DMS79 (cell line): ENCODE measurements at regions not wholly inside any gene's neighbourhood (a gene's known extent, or its start where the extent isn't known, plus 50 kb on each side); places are given as distances from the start of the nearest gene placed in this dataset.
A peak's percentile ranks its signal among the peaks of the same experiment; 100 is the strongest.
"Not testable (repeated sequence)": the region's sequence is repeated elsewhere in the genome, so short reads cannot be mapped to it uniquely, and the experiment has no call there.

ENCODE experiments used
- DNase-seq: peaks from one replicate; lab custom pipeline; 2025; lab: John Stamatoyannopoulos, UW

DNA sequence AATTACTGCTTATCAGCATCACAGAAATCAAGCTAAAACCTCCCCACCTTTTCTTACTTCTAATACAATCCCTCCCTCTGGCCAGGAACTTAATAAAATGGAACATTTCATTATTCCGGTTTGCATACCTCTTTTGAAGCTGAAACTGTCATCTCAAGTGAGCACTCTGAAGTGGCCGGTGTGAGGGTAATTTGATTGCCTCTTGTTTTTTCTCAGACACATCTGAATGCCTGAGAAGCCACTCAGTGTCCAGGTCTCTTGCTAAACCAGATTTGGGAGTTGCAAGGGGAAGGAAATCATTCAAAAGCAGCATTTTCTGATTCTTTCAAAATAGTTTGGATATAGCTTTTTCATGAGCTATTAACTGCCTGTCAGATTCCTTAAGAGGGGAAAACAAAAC is 190.3 kb downstream of the C1D start:
- peak; percentile 68 for DNase-seq

- DNase-seq, result no peak
Observed at GRCh38 chr2:67873916-67874315, 188.9 kb downstream of the C1D start.

- DNase-seq, result no peak
Observed at GRCh38 chr2:67876176-67876575, 186.6 kb downstream of the C1D start.

GRCh38 chr2:67877301-67877700 is 185.5 kb downstream of the C1D start:
- no peak for DNase-seq

DNA sequence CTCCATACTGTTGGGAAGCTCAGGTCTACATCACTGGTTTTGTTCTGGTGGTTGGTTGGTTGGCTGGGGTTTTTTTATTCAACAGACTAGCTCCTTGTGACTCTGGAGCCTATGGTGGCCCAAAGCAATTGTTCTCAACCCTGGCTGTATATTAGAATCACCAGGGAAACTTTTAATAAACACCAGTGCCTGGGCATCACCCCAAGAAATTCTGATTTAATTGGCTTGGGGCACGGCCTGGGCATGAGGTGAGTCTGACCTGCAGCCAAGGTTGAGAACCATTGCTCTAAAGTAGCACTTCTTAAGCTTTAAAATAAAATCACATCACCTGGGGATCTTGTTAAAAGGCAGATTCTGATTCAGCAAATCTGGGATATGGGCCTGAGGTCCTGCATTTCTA is 184.1 kb downstream of the C1D start:
- DNase-seq, result no peak

GRCh38 chr2:67879586-67880290 is 183.1 kb downstream of the C1D start:
- DNase-seq, result no peak

GRCh38 chr2:67880291-67880761 is 182.5 kb downstream of the C1D start:
- no peak for DNase-seq

DNA sequence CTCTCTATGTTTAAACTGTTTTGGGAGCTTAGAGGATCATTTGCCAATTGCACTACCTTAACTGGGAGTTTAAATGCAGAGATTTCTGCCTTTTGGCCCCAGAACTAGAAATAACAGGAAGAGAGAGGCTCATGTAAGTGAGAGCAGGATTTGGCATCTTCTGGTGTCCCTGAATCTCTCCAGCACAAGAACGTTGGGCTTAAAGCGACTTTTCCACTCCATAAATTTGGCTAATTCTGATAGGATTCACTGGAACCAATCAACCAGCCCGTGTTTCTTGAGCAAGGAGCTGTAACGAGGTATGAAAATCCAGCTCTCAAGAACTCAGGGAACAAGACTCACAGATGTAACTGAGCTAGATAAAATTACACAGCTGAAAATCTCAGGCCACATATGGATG is 181.0 kb downstream of the C1D start:
- DNase-seq, result no peak

DNA sequence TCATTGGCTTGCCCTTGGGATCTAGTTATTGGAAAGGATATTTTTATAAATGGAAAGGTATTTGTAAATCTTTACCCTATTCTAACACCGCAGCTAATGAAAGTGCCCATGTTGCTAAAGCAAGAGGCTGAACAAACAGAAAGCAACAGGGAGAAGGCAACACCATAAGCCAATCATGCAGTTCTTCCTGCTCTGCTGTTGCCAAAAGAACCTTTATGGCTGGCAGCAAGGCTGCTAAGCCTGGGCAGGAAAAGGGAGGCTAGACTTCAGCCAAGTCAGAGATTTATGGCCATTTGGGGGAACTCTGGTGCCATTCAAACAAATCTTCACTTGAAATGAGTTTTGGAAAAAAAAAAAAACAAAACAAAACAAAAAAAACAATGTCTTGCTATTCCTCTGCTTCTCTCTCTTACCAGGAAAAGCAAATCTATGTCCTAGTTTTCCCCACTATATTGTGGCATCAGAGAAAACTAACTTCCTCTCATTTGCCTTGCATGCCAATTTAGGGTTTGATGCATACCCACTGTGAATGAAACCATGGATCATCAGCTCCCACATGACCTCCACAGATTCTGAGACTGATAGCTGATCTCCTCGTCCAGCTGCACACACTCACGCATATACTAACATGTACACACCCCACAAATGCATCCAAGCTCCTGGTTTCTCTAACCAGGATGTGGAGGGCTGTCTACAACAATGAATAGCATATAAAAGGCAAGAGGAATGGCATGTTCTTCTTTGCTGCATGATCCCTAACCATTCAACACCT is 179.3 kb downstream of the C1D start:
- DNase-seq, result no peak

- no peak for DNase-seq
Observed at GRCh38 chr2:67888351-67889005, 174.3 kb downstream of the C1D start.

GRCh38 chr2:67889056-67889455 is 173.7 kb downstream of the C1D start:
- no peak for DNase-seq

GRCh38 chr2:67891642-67892041 is 171.2 kb downstream of the C1D start:
- no peak for DNase-seq

DNA sequence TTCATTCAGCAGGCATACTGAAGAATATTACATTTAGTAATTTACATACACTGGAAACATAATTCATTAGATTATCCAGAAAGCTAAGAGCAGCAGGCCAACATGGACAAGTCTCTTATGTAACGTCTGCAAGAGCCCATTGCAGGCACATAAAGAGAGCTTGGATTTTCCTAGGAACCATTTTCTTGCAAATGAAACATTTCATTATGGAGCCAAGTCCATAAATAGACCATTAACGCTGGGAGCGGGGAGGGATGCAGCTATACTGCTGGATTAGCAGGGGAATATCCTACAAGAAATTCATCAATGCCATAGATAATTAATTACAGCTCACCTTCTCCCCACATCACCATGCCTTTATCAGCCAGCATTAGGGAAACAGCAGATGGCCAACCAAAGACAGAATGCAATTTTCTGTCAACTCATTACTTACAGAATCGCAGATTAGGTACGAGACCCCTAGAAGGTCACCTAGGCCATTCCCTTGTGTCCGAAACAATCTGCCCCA is 170.4 kb downstream of the C1D start:
- DNase-seq, result no peak

DNA sequence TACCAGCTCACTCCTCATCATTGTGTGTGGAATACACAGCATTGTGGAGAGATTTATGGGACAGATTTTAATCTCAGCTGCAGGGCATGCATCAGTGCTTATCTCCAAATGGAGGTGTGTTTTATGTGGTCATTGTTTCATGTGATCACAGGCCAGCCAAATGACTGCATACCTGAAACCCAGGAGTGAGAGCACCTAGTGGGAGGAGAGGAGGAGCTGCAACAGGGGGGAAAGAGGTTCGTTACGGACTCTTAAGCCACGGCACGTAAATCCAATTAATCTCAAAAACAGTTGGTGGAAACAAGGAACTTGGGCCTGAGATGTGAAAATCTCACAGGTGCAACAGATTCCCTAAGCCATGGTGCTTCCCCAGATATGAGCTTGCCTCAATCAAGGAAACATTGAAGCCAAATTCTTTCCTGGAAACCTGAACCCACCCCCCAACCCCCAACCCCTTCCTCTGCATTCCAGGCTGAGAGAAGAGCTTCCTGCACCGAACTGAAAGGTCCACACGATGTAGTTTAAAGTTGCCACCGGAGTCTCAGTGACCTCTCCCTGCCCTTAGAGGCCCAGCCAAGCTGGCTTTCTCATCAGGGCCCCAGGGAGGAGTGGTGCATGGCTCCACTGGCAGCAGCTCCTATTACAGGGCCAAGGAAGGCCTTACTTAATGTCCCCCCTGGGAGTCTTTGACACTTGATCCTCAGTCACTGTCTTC is 167.4 kb downstream of the C1D start:
- DNase-seq, result peak; percentile 86

- no peak for DNase-seq
Observed at GRCh38 chr2:67896076-67896475, 166.7 kb downstream of the C1D start.

DNA sequence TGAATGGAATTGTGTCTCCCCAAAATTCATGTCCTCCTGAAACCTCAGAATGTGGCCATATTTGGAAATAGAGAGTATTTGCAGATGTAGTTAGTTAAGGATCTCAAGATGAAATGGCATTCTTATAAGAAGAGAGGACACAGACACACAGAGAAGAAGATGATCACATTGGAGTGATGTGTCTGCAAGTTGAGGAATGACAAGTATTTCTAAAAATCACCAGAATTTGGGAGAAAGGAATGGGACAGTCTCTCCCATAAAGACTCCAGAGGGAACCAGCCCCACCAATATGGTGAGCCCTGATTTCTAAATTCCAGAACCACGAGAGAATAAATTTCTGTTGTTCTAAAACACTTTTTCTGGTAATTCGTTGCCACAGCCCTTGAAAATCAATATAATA is 166.3 kb downstream of the C1D start:
- DNase-seq, result no peak

GRCh38 chr2:67898595-67898994 is 164.2 kb downstream of the C1D start:
- no peak for DNase-seq

DNA sequence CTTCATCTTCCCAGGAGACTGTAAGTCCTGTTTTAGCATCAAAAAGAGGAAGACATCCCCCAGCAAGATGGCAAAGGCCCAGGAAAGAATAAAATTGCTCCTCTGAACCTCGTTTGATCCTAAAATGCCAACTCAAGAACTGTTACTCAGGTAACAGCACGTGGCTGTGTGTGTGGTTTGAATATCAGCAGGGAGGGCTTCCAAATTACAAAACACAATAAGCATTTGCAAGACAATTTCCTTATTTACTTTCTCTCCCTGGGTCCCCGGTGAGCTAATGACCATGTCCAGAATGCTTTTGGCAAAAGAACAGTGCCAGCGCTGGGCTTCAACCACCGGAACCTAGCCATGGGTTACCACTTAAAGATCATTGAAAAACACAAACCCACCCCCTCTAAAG is 163.6 kb downstream of the C1D start:
- DNase-seq, result peak; percentile 48

- DNase-seq, result no peak
Observed at GRCh38 chr2:67900826-67901225, 162.0 kb downstream of the C1D start.

DNA sequence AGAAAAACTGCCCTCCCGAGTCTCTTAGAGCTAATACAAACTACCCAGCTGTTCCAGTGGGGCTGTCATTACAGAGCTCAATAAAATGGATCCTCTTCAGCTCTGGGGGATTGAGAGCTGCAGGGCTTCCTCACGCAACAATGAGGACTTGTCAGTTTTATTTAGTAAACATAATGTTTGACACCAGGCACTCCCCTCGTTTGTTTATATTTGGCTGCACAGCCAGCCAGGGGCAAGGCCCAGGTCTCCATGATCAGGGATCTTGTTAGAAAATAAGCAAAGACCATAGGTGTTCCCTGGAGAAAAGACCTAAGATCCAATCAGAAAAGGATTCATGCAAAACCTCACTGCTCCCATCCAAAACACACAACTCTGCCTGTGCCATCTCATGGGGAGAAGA is 158.2 kb downstream of the C1D start:
- no peak for DNase-seq

GRCh38 chr2:67904966-67905365 is 157.8 kb downstream of the C1D start:
- no peak for DNase-seq

- not testable (repeated sequence) for DNase-seq
Observed at GRCh38 chr2:67906547-67906946, 156.3 kb downstream of the C1D start.
